SJCRH30 (cell line): ENCODE measurements at regions not wholly inside any gene's neighbourhood (a gene's known extent, or its start where the extent isn't known, plus 50 kb on each side); places are given as distances from the start of the nearest gene placed in this dataset.
A peak's percentile ranks its signal among the peaks of the same experiment; 100 is the strongest.

Source experiments
- DNase-seq, 2 experiments: peaks; one replicate each; pipeline ENCODE4 v3.0.0-alpha.2; 2015 to 2020
- H3K27ac ChIP-seq: fragments of 250-450 bp; sonication (Bioruptor Pico); 2 replicates; pipeline ENCODE4 v1.5.1; 2020; ENCODE audit warnings: mild to moderate bottlenecking, moderate library complexity
- H3K27me3 ChIP-seq: fragments of 250-450 bp; sonication (Bioruptor Pico); 2 replicates; pipeline ENCODE4 v1.5.1; 2020; ENCODE audit warnings: mild to moderate bottlenecking, moderate library complexity
- H3K36me3 ChIP-seq: fragments of 250-450 bp; sonication (Bioruptor Pico); 2 replicates; pipeline ENCODE4 v1.5.1; 2020; ENCODE audit warnings: mild to moderate bottlenecking, moderate library complexity
- H3K4me1 ChIP-seq: fragments of 250-450 bp; sonication (Bioruptor Pico); 2 replicates; pipeline ENCODE4 v1.5.1; 2020; ENCODE audit warnings: mild to moderate bottlenecking, moderate library complexity
- H3K4me3 ChIP-seq: fragments of 250-450 bp; sonication (Bioruptor Pico); 2 replicates; pipeline ENCODE4 v1.5.1; 2020; ENCODE audit warnings: mild to moderate bottlenecking, moderate library complexity
- H3K9me3 ChIP-seq: fragments of 250-450 bp; sonication (Bioruptor Pico); replicated peaks from 2 replicates; pipeline ENCODE4 v1.5.1; 2020; ENCODE audit warnings: mild to moderate bottlenecking, moderate library complexity

DNA sequence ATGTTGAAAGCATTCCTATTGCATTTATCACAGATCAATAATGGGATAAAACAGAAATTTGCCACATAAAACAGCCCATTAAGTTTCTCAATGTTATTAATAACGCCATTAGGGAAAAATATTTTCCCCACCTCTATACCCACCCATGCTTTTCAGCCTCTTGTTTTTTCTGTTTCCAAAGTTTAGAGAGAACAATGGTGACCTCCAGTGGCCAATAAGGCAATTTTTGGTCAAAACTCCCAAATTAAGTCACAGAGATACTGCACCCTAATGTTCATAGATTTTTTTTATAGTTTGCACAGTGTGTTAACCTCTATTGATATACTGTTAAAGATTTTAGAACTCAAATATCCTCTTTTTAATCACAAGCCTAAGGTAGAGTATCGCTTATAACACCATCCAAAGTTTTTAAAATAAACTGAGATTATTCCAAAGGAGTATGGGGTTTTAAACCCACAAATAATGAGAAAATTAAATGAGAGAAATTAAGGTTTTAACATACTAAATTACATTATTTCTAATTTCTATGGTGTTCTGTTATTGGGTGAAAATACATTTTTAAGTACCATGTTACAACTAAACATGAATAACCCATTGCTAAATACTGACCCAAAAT lies 184.7 kb upstream of the DCN start:
- H3K27me3 ChIP-seq: no peaks in the 10 kb centered on the region
- DNase-seq: peak in 1 of 2 experiments; percentile 42

DNA sequence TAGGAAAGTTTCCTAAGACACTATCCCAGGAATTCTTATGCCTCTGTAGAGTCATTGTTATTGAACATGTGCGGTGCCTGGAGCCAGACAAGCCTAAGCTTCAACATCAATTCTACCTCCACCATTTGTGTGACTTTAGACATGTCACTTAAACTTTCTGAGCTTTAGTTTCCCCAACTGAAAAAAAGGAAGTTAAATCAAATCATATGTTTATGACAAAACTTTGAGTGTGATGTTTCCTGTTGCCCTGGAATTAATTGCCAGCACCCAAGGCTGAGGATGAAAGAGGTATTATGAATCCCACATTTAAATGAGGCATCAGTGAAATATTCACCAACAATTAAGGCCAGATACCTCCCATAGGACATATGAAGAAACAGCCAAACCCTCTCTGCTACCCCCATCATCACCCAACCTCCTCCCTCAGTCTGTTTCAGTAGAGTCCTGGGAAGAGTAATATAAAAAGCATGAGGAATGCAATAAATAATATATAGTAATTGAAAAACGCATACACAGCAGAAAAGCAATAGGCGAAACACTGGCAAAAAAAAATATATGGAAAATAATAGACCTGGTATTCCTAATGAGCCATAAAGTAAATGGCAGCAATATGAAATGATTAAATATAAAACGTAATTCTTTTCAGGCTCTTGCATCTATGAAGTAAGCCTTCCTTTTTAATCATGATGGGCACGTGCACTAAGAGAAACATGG lies 182.0 kb upstream of the DCN start:
- Histone ChIP-seq H3K36me3 (no peaks in the 10 kb centered on the region), H3K27me3 (no peaks in the 10 kb centered on the region), H3K4me1 (no peaks in the 10 kb centered on the region), H3K9me3 (no peaks in the 10 kb centered on the region), H3K27ac (no peak overlapping the region), H3K4me3 (no peak overlapping the region)
- DNase-seq: no peak

More for the DNA sequence above, 184.7 kb upstream of the DCN start:
- Histone ChIP-seq H3K4me1 (no peaks in the 10 kb centered on the region), H3K27ac (no peak overlapping the region), H3K36me3 (no peaks in the 10 kb centered on the region), H3K4me3 (no peak overlapping the region), H3K9me3 (no peaks in the 10 kb centered on the region)

DNA sequence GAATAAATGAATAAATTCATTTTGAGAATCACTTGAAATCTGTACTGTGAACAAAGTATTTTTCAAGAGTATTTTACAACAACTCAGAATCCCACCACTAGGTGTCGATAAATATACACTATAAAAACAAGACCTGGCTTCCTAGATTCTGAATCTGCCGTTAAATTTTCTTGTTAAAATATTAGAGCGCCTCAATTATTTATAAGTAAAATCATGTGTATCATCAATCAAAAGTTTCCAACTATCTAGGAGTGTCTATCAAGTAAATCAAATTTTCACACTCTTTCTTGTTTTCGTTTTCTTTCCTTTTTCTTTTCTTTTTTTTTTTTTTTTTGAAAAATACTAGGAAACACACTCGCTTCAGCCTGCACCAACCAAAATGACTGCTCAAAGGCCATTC lies 179.2 kb upstream of the DCN start:
- DNase-seq: peak in 1 of 2 experiments; percentile 53
- Histone ChIP-seq H3K27me3 (no peaks in the 10 kb centered on the region), H3K4me1 (no peaks in the 10 kb centered on the region), H3K9me3 (no peaks in the 10 kb centered on the region), H3K36me3 (no peaks in the 10 kb centered on the region), H3K4me3 (no peak overlapping the region), H3K27ac (no peak overlapping the region)

DNA sequence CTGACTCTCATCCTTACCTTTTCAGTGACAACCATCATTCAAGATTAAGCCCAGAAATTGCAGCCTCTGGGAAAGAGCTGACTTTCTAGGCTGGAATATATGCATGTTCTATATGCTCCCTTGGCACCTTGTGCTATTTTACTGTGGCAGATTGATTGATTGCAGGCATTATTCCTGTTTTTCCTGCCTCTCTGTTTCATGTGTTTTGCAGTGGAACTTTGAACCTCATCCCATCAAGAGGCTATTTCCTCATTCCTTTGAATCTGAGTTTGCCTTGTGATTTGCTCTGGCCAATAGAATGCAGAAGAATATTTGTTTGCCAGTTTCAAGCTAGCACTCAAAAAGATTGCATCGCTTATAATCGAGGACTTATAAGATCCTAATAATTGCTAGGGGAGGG lies 174.8 kb upstream of the DCN start:
- Histone ChIP-seq H3K27ac (no peak overlapping the region), H3K36me3 (no peaks in the 10 kb centered on the region), H3K4me1 (peaks cover 3% of the 10 kb centered on the region), H3K27me3 (no peaks in the 10 kb centered on the region), H3K4me3 (no peak overlapping the region), H3K9me3 (no peaks in the 10 kb centered on the region)
- no peak for DNase-seq

DNA sequence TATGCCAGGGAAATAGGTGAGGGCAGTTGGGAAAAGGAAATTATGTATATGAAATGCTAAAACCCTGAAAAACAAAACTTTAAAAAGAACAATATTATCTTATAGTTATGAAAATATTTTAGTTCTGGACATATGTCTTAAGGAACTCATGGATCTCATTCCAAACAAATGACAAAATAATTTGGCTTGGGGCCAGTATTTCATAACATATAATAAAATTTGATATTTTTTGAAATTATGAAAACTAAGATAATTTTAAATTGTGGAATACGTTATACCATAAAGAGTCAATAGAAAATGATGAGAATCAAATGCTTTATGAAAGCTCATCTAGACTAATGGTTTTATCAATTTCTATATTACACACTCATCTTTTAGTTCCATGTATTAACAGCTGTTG lies 173.8 kb upstream of the DCN start:
- H3K4me1 ChIP-seq: peaks cover 3% of the 10 kb centered on the region
- no peaks in the 10 kb centered on the region for H3K9me3 ChIP-seq
- no peaks in the 10 kb centered on the region for H3K27me3 ChIP-seq
- H3K4me3 ChIP-seq: no peak overlapping the region
- H3K36me3 ChIP-seq: no peaks in the 10 kb centered on the region
- DNase-seq: no peak
- H3K27ac ChIP-seq: no peak overlapping the region

DNA sequence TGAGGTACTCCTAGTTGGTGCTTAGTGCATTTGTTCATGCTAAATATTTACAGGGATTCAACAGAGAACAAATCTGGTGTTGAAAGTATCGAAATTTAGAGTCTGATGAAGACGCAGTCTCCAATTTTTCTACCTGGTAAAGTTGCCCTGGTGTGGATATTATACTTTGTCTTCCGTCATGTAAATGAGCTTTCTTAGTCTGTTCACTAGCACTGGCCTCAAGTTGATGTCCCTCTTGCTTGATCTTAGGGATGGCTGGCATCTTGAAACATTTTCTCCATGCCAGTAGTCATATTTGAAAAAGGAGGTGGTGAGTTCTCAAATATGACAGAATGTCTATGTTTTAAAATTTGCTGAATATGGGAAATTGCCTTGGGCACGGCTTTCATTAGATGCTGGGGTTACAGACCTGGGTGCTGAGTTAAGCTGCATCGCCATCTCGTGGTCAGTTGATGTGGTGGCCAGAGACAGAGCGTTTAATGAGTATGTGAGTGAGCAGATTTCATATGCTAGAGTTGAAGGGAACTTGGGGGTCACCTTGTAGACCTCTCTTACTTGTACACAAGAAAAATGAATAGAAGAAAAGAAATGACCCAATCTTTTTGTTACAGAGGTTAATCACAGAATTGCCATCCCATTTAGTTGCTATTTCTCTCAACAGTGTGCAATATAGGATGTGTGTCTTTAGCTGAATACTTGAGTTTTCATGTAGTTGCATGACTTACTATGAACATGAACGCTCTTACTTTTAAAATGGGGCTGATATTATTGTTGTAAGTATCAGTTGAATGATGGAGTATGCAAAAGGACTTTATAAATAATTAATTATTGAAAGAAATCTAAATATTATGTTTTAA lies 172.8 kb upstream of the DCN start:
- no peaks in the 10 kb centered on the region for H3K27me3 ChIP-seq
- no peak overlapping the region for H3K4me3 ChIP-seq
- no peaks in the 10 kb centered on the region for H3K36me3 ChIP-seq
- no peaks in the 10 kb centered on the region for H3K9me3 ChIP-seq
- H3K4me1 ChIP-seq: peaks cover 3% of the 10 kb centered on the region
- DNase-seq: peak; percentile 54 to 87
- no peak overlapping the region for H3K27ac ChIP-seq

DNA sequence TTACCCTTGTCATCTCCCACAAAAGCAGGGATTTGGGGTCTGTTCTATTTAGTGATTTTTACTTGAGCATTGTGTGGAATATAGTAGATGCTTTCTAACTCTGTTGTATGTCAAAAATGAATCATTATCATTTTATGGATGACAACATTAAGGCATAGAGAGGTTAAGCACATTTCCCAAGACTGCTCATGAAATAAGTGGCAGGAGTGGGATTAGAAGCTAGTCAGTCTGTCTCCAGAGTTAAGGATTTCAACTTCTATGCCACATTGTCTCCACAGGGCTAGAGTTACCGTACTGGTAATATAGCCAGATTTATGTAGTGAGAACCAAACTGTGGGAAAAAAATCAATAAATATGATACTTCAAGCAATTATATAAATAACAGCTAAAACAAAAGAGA lies 170.6 kb upstream of the DCN start:
- no peak for DNase-seq

DNA sequence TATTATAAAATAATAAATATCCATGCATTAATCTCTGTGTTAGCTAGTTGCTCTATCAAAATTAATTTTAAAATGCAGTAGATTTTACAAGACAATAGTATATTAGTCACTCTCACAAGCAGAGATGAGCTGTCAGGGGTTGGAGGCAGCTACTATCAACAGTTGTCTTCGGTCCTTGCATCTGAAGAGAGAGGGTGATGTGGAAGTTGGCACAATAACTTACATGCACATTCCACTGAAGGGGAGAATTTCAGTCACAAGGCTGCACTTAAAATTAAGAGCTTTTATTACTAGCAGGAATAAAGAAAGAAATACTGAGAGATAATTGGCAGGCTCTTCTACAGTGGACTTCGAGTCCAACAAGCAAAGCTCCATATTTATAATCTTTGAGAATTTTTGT lies 166.9 kb upstream of the DCN start:
- no peak for DNase-seq
- Histone ChIP-seq H3K4me3 (no peak overlapping the region), H3K36me3 (no peaks in the 10 kb centered on the region), H3K27ac (no peak overlapping the region), H3K4me1 (no peaks in the 10 kb centered on the region), H3K27me3 (no peaks in the 10 kb centered on the region), H3K9me3 (no peaks in the 10 kb centered on the region)

More for the DNA sequence above, 170.6 kb upstream of the DCN start:
- Histone ChIP-seq H3K27ac (no peak overlapping the region), H3K4me3 (no peak overlapping the region), H3K9me3 (no peaks in the 10 kb centered on the region), H3K27me3 (no peaks in the 10 kb centered on the region), H3K4me1 (peaks cover 3% of the 10 kb centered on the region), H3K36me3 (no peaks in the 10 kb centered on the region)

DNA sequence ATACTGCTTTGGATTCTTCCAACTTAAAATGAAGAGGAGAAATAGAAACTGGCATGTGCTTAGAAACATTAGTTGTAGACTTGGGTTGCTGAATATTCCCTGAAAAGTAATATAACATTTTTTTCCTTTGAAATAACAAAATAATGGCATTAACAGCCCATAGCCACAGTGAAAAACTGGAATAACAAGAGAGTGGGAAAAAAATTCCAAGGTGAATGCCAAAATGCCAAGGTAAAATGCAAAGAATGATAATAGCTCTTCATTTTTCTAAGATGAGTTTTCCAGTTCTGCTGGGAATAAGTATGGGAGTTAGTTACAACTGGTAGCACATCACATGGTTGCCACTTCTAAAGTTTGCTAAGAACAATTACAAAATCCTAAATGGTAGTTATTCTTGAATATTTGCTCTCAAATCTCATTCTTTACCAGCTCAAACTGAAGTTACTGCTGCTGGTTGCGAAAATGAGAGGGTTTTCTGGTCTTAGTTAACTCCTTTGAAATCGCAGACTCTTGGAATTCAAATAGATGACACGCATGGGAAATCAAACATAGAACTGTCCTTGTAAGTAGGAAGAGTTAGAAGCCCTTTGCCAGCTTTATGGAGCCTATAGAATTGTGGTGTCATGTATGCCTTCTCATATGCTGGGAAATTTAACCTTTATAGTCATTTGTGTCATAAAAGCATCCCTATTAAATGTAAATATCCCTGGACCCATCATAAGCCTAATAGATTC lies 165.0 kb upstream of the DCN start:
- H3K4me3 ChIP-seq: no peak overlapping the region
- H3K4me1 ChIP-seq: no peaks in the 10 kb centered on the region
- H3K9me3 ChIP-seq: no peaks in the 10 kb centered on the region
- no peak overlapping the region for H3K27ac ChIP-seq
- no peaks in the 10 kb centered on the region for H3K27me3 ChIP-seq
- H3K36me3 ChIP-seq: no peaks in the 10 kb centered on the region
- DNase-seq: no peak

DNA sequence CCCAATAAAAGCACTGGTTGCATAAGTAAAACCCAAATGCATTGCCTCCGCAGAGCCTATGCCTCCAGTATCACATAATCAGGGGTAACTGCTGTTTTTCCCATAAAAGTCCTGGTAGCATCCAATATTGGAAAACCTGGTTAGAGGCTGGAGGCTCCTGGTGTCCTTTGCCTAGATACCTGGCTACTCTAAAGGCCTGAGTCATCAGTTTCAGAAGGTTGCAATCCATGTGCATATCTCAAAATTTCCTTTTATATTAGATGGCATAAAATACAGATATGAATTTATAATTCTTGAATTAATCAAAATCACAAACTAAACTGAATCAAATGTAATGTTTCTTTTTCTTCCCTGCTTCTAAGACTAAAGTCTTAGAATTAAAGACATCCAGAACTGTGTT lies 164.2 kb upstream of the DCN start:
- H3K9me3 ChIP-seq: no peaks in the 10 kb centered on the region
- no peaks in the 10 kb centered on the region for H3K27me3 ChIP-seq
- no peak for DNase-seq
- H3K4me1 ChIP-seq: no peaks in the 10 kb centered on the region
- no peak overlapping the region for H3K4me3 ChIP-seq
- no peaks in the 10 kb centered on the region for H3K36me3 ChIP-seq
- no peak overlapping the region for H3K27ac ChIP-seq

DNA sequence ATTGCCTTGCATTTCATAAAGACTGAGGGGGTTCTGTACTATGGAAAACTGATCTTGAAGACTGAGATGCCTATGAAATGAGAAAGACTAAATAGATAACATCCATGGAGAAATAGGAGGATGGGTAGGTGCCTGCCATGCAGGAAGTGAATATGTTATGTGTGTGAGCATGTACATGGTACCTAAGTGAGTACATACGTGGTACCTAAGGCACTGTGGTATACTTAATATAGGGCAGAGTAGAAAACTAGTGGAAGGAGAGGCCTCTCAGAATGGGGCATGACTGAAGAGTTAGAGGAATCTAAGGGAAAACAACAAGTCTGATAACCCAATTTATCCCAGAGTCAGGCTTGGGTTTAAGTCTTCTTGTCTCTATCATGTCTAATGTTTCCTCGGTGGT lies 161.8 kb upstream of the DCN start:
- no peak for DNase-seq
- no peaks in the 10 kb centered on the region for H3K9me3 ChIP-seq
- no peak overlapping the region for H3K4me3 ChIP-seq
- no peaks in the 10 kb centered on the region for H3K4me1 ChIP-seq
- H3K36me3 ChIP-seq: no peaks in the 10 kb centered on the region
- H3K27ac ChIP-seq: no peak overlapping the region
- no peaks in the 10 kb centered on the region for H3K27me3 ChIP-seq

DNA sequence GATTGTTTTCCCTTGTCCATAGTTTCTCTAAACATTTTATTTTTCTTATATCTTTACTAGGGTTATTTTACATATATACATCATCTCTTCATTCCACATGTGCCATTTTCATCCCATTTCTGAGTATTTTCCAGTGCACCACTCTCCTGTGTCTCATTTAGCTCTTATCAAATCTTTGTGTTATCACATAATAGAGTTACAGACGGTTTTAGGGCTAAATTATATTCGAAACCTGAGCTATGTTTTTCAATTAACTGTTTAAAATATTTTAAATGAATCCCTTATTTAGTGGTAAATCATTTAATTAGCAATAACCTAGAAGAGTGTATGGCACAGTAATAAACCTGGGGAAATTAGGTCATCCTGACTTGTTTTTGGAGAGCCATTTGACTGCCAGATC lies 160.4 kb upstream of the DCN start:
- Histone ChIP-seq H3K9me3 (no peaks in the 10 kb centered on the region), H3K36me3 (no peaks in the 10 kb centered on the region), H3K4me1 (no peaks in the 10 kb centered on the region), H3K4me3 (no peak overlapping the region), H3K27ac (no peak overlapping the region), H3K27me3 (no peaks in the 10 kb centered on the region)
- DNase-seq: no peak

DNA sequence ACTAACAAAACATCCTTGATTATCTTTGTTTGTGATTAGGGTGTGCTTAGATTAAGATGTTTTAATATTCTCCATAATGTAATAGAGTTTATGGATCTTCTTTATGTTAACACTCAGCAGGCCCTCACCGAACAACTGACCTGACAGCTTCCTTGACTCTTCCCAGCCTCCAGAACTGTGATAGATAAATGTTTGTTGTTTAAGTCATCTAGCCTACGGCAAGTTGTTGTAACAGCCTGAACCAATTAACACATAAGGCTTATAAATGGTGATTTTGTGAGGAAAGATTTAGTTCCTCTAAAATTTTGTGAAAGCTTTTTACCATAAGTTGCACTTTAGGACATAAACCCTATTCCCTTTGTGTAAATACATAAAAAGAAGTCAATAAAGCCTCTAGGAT lies 156.5 kb upstream of the DCN start:
- no peak for DNase-seq
- Histone ChIP-seq H3K4me1 (peaks cover 10% of the 10 kb centered on the region), H3K4me3 (no peak overlapping the region), H3K36me3 (no peaks in the 10 kb centered on the region), H3K9me3 (no peaks in the 10 kb centered on the region), H3K27me3 (no peaks in the 10 kb centered on the region), H3K27ac (no peak overlapping the region)

DNA sequence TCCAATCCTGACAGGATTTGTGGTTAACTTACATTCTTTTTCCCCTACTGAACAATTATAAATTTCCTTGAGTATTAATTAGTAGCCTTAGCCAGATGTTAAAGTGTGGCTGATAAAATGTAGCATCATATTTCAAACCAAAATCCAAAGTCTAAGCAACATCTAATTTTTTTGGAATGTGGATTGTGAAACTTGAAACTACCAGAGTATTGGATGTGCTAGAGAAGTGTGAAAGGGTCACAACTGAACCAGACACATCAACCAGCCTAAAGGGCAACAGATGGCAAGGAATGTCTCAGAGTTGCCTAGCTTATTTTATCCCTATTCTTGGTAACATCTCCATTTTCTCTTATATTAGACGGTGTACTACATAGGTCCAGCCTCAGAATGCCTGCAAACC lies 153.1 kb upstream of the DCN start:
- Histone ChIP-seq H3K9me3 (no peaks in the 10 kb centered on the region), H3K27ac (no peak overlapping the region), H3K4me3 (no peak overlapping the region), H3K36me3 (no peaks in the 10 kb centered on the region), H3K27me3 (no peaks in the 10 kb centered on the region), H3K4me1 (peaks cover 10% of the 10 kb centered on the region)
- peak; percentile 7 to 30 for DNase-seq

DNA sequence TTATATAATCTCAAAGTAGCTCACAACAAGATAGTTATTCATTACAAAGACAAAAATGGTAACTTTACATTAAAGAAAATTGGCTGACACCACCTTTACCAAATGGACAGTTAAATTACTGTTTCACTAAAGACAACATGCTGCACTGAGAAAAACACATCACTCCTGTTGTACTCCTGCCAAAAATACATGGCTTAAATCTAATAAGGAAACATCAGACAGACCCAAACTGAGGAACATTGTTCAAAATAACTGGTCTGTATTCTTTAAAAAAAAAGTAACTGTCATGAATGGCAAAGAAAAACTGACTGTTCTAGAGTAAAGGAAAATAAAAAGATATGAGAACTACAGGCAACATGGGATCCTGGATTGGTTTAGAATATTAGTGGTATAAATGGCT lies 151.3 kb upstream of the DCN start:
- no peak overlapping the region for H3K4me3 ChIP-seq
- peaks cover 10% of the 10 kb centered on the region for H3K4me1 ChIP-seq
- no peaks in the 10 kb centered on the region for H3K9me3 ChIP-seq
- DNase-seq: no peak
- H3K27ac ChIP-seq: no peak overlapping the region
- no peaks in the 10 kb centered on the region for H3K27me3 ChIP-seq
- no peaks in the 10 kb centered on the region for H3K36me3 ChIP-seq
